OCI-LY7 (cell line): ENCODE measurements at regions not wholly inside any gene's neighbourhood (a gene's known extent, or its start where the extent isn't known, plus 50 kb on each side); places are given as distances from the start of the nearest gene placed in this dataset. TPM values are rescaled to one million over a fixed set of nuclear protein-coding genes. Genes with fewer than 3 reads are reported as not detected.

Experiments
- BruUV-seq: library from RNA; stranded (reverse); fragments of 400-500 nt; replicated peaks from 2 replicates; lab custom pipeline; 2021; lab: Mats Ljungman, UMichigan
- CTCF ChIA-PET: fragments of 300-600 bp; sonication (Branson Sonifier 250); formaldehyde crosslinking; loops from one replicate; lab custom pipeline; 2022; ENCODE audit warnings: antibody characterized with exemption; ENCODE audit not compliant: unreplicated experiment; lab: Charles Lee
- POLR2A ChIA-PET: fragments of 300-600 bp; sonication (Branson Sonifier 250); formaldehyde crosslinking; loops from one replicate; lab custom pipeline; 2022; ENCODE audit warnings: antibody characterized with exemption; lab: Charles Lee
- DNase-seq: peaks from one replicate; pipeline ENCODE4 v3.0.0-alpha.2; 2015; ENCODE audit warnings: low spot score
- H2AFZ ChIP-seq: fragments of 200-600 bp; sonication (generic), shearing (Covaris generic); 2 replicates; pipeline ENCODE4 v1.6.1; 2014; ENCODE audit warnings: mild to moderate bottlenecking, antibody characterized with exemption, low read length, moderate library complexity
- H3K27ac ChIP-seq: fragments of 200-600 bp; sonication (generic); 2 replicates; pipeline ENCODE4 v1.5.1; 2014; ENCODE audit warnings: mixed run types, low read depth, mild to moderate bottlenecking, moderate library complexity, low read length, inconsistent platforms; ENCODE audit not compliant: poor library complexity, severe bottlenecking
- H3K36me3 ChIP-seq: fragments of 200-600 bp; sonication (generic); 2 replicates; pipeline ENCODE4 v1.6.1; 2014; ENCODE audit warnings: mild to moderate bottlenecking, antibody characterized with exemption, low read length, moderate library complexity, mixed read lengths; ENCODE audit not compliant: insufficient read depth
- H3K4me1 ChIP-seq: fragments of 200-600 bp; sonication (generic); 2 replicates; pipeline ENCODE4 v1.5.1; 2014; ENCODE audit warnings: mild to moderate bottlenecking, low read length; ENCODE audit not compliant: insufficient read depth, poor library complexity, severe bottlenecking
- H3K4me2 ChIP-seq: fragments of 200-600 bp; sonication (generic); 2 replicates; pipeline ENCODE4 v1.6.1; 2014; ENCODE audit warnings: mild to moderate bottlenecking, low read length
- H3K4me3 ChIP-seq: fragments of 200-600 bp; sonication (generic); 2 replicates; pipeline ENCODE4 v1.5.1; 2014; ENCODE audit warnings: mild to moderate bottlenecking, low read depth, low read length; ENCODE audit not compliant: poor library complexity, severe bottlenecking
- H3K79me2 ChIP-seq: fragments of 200-600 bp; sonication (generic); 2 replicates; pipeline ENCODE4 v1.6.1; 2016; ENCODE audit warnings: low read depth, mild to moderate bottlenecking, low read length, moderate library complexity, mixed read lengths; ENCODE audit not compliant: insufficient read depth
- H3K9me2 ChIP-seq: fragments of 200-600 bp; sonication (generic); 2 replicates; pipeline ENCODE4 v1.6.1; 2016; ENCODE audit warnings: mild to moderate bottlenecking, low read length, mixed read lengths; ENCODE audit not compliant: insufficient read depth
- H3K9me3 ChIP-seq: fragments of 200-600 bp; sonication (generic); 2 replicates; pipeline ENCODE4 v1.6.1; 2014; ENCODE audit warnings: mild to moderate bottlenecking, mixed run types, low read length, mixed read lengths
- H4K20me1 ChIP-seq: fragments of 200-600 bp; sonication (generic); 2 replicates; pipeline ENCODE4 v1.6.1; 2014; ENCODE audit warnings: mild to moderate bottlenecking, antibody characterized with exemption, low read length, moderate library complexity, mixed read lengths; ENCODE audit not compliant: insufficient read depth
- EZH2phosphoT487 ChIP-seq: fragments of 200-600 bp; sonication (generic); IDR thresholded peaks from 2 replicates; pipeline ENCODE4 v1.6.1; 2018; ENCODE audit warnings: low read depth, borderline replicate concordance, mild to moderate bottlenecking, mixed run types, antibody characterized with exemption, low read length, moderate library complexity, mixed read lengths
- intact Hi-C: fragments of 100-400 bp; cut with micrococcal nuclease; formaldehyde crosslinking; loops from one replicate; pipeline ENCODE4 v1.10.0; 2022; ENCODE audit not compliant: unreplicated experiment
- microRNA-seq: library from miRNA; unstranded; fragments of <30 nt; microRNA quantifications from one replicate; pipeline ENCODE4 v1.2.0, GENCODE V29; 2022; ENCODE audit warnings: borderline replicate concordance
- small RNA-seq: library from RNA; depleted of rRNA; stranded (forward); fragments of <200 nt; gene quantifications from one replicate; pipeline ENCODE3, GENCODE V24; 2014
- TF ChIP-seq, protein P1 (sequence below): fragments of 200-600 bp; sonication (generic); conservative IDR thresholded peaks from 2 replicates; pipeline ENCODE4 v1.5.1; 2014; ENCODE audit warnings: mild to moderate bottlenecking, antibody characterized with exemption, low read length, moderate library complexity, mixed read lengths

DNA sequence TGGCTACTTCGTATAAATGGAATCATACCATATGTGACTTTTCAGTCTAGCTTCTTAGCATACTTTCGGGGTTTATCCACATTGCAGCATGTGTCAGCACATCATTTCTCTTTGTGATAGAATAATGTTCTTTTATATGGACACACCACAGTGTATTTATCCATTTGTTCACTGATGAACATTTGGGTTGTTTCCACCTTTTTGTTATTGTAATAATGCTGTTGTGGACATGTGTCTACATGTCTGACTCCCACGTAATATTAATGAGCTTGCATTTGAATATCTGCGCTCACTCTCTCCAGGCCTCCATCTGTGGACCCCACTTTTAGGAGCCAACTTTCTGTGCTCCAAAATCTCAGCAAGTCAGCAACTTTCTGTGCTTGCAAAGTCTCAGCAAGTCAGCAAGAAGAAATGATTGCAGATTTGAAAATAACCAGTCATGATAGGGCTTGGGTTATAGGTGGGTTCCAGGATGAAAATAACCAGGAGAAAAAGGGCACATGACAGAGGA, 53.9 kb upstream of the GALNT18 start:
- POLR2A ChIA-PET = no interaction called here
- CTCF ChIA-PET = no interaction called here
- no peaks in the 10 kb centered on the region for H3K9me3 ChIP-seq
- intact Hi-C loops = no loop called here
- H2AFZ ChIP-seq = no peak overlapping the region
- no peak for DNase-seq
- no peaks in the 10 kb centered on the region for H3K79me2 ChIP-seq
- H3K9me2 ChIP-seq = no peaks in the 10 kb centered on the region
- H3K4me3 ChIP-seq = no peak overlapping the region
- no peaks in the 10 kb centered on the region for H4K20me1 ChIP-seq
- BruUV-seq = no TSS peak
- H3K27ac ChIP-seq = no peak overlapping the region
- H3K36me3 ChIP-seq = no peaks in the 10 kb centered on the region
- H3K4me1 ChIP-seq = no peaks in the 10 kb centered on the region
- no peak overlapping the region for H3K4me2 ChIP-seq
- TF ChIP-seq EZH2phosphoT487 = no peak
- TF ChIP-seq, protein P1, sequence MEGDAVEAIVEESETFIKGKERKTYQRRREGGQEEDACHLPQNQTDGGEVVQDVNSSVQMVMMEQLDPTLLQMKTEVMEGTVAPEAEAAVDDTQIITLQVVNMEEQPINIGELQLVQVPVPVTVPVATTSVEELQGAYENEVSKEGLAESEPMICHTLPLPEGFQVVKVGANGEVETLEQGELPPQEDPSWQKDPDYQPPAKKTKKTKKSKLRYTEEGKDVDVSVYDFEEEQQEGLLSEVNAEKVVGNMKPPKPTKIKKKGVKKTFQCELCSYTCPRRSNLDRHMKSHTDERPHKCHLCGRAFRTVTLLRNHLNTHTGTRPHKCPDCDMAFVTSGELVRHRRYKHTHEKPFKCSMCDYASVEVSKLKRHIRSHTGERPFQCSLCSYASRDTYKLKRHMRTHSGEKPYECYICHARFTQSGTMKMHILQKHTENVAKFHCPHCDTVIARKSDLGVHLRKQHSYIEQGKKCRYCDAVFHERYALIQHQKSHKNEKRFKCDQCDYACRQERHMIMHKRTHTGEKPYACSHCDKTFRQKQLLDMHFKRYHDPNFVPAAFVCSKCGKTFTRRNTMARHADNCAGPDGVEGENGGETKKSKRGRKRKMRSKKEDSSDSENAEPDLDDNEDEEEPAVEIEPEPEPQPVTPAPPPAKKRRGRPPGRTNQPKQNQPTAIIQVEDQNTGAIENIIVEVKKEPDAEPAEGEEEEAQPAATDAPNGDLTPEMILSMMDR = no peak

DNA sequence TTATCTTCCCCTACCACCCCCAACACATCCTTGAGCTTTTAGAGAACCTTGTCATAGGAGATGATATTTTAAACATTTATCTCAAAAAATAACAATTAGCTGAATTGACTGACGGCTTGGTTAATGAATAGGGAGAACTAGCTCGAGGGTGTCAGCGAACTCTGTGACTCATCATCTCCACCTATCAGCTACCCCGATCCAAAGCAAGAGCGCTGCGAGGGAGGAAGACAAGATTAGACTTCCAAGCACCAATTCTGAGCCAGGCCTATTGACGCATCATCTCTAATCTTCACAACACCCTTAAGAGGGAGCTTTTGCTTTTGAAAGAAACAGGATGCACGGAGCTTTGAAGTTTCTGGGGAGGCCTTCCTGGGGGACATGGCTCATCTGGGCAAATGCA, 51.0 kb upstream of the GALNT18 start:
- H3K9me2 ChIP-seq = no peaks in the 10 kb centered on the region
- H2AFZ ChIP-seq = no peak overlapping the region
- CTCF ChIA-PET = no interaction called here
- H3K4me1 ChIP-seq = no peaks in the 10 kb centered on the region
- no peaks in the 10 kb centered on the region for H3K36me3 ChIP-seq
- no TSS peak for BruUV-seq
- H3K79me2 ChIP-seq = no peaks in the 10 kb centered on the region
- H3K9me3 ChIP-seq = no peaks in the 10 kb centered on the region
- no peak overlapping the region for H3K4me3 ChIP-seq
- POLR2A ChIA-PET = no interaction called here
- intact Hi-C loops = no loop called here
- H3K4me2 ChIP-seq = no peak overlapping the region
- TF ChIP-seq, protein P1 = no peak
- TF ChIP-seq EZH2phosphoT487 = no peak
- no peak overlapping the region for H3K27ac ChIP-seq
- DNase-seq = no peak
- no peaks in the 10 kb centered on the region for H4K20me1 ChIP-seq

DNA sequence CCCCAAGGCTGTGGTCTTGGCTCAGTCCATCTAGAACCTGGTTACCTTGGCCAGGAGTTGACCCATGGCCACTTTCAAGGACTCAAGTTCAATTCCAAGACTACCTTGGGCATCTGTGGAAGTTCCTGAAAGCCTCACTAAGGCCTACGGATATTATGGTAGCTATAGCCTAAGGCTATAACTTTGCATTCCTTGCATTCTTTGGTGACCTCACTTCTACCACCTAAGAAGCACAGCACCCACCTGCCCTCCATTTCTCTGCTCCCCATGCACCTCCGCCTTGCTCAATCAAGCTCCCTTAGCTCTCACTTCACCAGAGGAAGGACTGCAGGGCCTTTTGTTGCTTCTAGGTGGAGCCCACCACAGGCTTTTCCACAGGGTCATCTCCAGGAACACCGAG, 50.3 kb upstream of the GALNT18 start:
- CTCF ChIA-PET = no interaction called here
- H3K4me2 ChIP-seq = no peak overlapping the region
- no peaks in the 10 kb centered on the region for H3K36me3 ChIP-seq
- H4K20me1 ChIP-seq = no peaks in the 10 kb centered on the region
- intact Hi-C loops = no loop called here
- H3K4me1 ChIP-seq = no peaks in the 10 kb centered on the region
- no peak overlapping the region for H3K27ac ChIP-seq
- H3K4me3 ChIP-seq = no peak overlapping the region
- POLR2A ChIA-PET = no interaction called here
- no TSS peak for BruUV-seq
- TF ChIP-seq, protein P1 = no peak
- no peak for TF ChIP-seq EZH2phosphoT487
- DNase-seq = no peak
- no peak overlapping the region for H2AFZ ChIP-seq
- H3K9me2 ChIP-seq = no peaks in the 10 kb centered on the region
- no peaks in the 10 kb centered on the region for H3K79me2 ChIP-seq
- no peaks in the 10 kb centered on the region for H3K9me3 ChIP-seq

Small RNAs in the stretch of these regions (microRNA-seq; reads per million reads assigned to microRNA genes)
- gene MIR8070 = not detected

Small RNAs in the stretch of these regions (small RNA-seq; reads per million reads assigned to genes)
- not detected for gene MIR8070
